Hepatocyte (in vitro differentiated cells): ENCODE measurements at regions not wholly inside any gene's neighbourhood (a gene's known extent, or its start where the extent isn't known, plus 50 kb on each side); places are given as distances from the start of the nearest gene placed in this dataset.

ENCODE experiments used
- EZH2 ChIP-seq: fragments of 200-600 bp; sonication (generic); IDR thresholded peaks from 2 replicates; pipeline ENCODE4 v1.6.1; 2016; ENCODE audit warnings: antibody characterized with exemption, mild to moderate bottlenecking, borderline replicate concordance
- TF ChIP-seq, protein P1 (sequence below): fragments of 200-600 bp; sonication (generic); IDR thresholded peaks from 2 replicates; pipeline ENCODE4 v1.5.1; 2016; ENCODE audit warnings: antibody characterized with exemption, mild to moderate bottlenecking; ENCODE audit not compliant: poor library complexity

DNA sequence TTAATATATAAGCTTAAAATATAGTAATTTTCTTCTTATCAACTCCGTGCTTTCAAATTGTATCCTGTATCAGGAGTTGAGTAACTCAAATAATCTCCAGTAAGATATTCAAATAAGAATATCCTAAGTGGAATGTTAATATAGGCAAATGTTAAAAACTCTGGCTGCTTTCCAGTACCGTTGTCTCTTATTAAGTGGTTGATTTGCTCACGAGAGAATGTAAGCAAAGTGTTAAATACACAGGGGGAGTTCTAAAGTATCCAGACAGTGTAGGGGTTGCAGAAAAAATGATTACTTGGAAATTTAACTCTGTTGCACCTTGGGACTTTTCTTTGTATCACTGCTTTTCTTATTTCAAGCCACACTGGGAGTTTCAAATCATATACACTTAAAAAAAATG lies 478.9 kb upstream of the TBL1XR1 start:
- TF ChIP-seq, protein P1, sequence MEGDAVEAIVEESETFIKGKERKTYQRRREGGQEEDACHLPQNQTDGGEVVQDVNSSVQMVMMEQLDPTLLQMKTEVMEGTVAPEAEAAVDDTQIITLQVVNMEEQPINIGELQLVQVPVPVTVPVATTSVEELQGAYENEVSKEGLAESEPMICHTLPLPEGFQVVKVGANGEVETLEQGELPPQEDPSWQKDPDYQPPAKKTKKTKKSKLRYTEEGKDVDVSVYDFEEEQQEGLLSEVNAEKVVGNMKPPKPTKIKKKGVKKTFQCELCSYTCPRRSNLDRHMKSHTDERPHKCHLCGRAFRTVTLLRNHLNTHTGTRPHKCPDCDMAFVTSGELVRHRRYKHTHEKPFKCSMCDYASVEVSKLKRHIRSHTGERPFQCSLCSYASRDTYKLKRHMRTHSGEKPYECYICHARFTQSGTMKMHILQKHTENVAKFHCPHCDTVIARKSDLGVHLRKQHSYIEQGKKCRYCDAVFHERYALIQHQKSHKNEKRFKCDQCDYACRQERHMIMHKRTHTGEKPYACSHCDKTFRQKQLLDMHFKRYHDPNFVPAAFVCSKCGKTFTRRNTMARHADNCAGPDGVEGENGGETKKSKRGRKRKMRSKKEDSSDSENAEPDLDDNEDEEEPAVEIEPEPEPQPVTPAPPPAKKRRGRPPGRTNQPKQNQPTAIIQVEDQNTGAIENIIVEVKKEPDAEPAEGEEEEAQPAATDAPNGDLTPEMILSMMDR: no peak
- no peak for TF ChIP-seq EZH2
